SK-N-SH treated with all-trans-retinoic acid at 6 μM for 48 hours (cell line): ENCODE measurements at regions not wholly inside any gene's neighbourhood (a gene's known extent, or its start where the extent isn't known, plus 50 kb on each side); places are given as distances from the start of the nearest gene placed in this dataset.

ENCODE experiments used
- ARNTL ChIP-seq: fragments of 450-650 bp; formaldehyde crosslinking; IDR thresholded peaks from 2 replicates; pipeline ENCODE4 v1.5.0; 2020; ENCODE audit warnings: low read depth, mild to moderate bottlenecking, moderate library complexity, borderline replicate concordance
- CREB5 ChIP-seq: fragments of 250-450 bp; sonication (Bioruptor Pico); IDR thresholded peaks from 2 replicates; pipeline ENCODE4 v1.5.1; 2020; ENCODE audit warnings: low read depth, mild to moderate bottlenecking, moderate library complexity
- ISL1 ChIP-seq: fragments of 250-450 bp; sonication (Bioruptor Pico); IDR thresholded peaks from 2 replicates; pipeline ENCODE4 v2.1.2; 2022; ENCODE audit warnings: mild to moderate bottlenecking, moderate library complexity
- PATZ1 ChIP-seq: fragments of 250-450 bp; sonication (Bioruptor Pico); IDR thresholded peaks from 2 replicates; pipeline ENCODE4 v1.8.0; 2020; ENCODE audit warnings: mild to moderate bottlenecking, moderate library complexity, borderline replicate concordance
- RARB ChIP-seq: fragments of 250-450 bp; sonication (Bioruptor Pico); IDR thresholded peaks from 2 replicates; pipeline ENCODE4 v1.8.0; 2021; ENCODE audit warnings: mild to moderate bottlenecking, moderate library complexity
- SNAI2 ChIP-seq: fragments of 250-450 bp; sonication (Bioruptor Pico); IDR thresholded peaks from 2 replicates; pipeline ENCODE4 v1.5.0; 2020; ENCODE audit warnings: mild to moderate bottlenecking, moderate library complexity
- ZFP30 ChIP-seq: fragments of 450-650 bp; formaldehyde crosslinking; IDR thresholded peaks from 2 replicates; pipeline ENCODE4 v1.5.0; 2022; ENCODE audit warnings: mild to moderate bottlenecking, moderate library complexity

- TF ChIP-seq ARNTL (CRISPR knock-in tag): no peak
- no peak for TF ChIP-seq CREB5 (CRISPR knock-in tag)
- TF ChIP-seq PATZ1 (CRISPR knock-in tag): no peak
- TF ChIP-seq ZFP30 (CRISPR knock-in tag): no peak
- TF ChIP-seq ISL1: no peak
- TF ChIP-seq RARB: no peak
- no peak for TF ChIP-seq SNAI2
Measured at GRCh38 chr7:42289473-42289872, 52.5 kb upstream of the GLI3 start.
